Neural cell (in vitro differentiated cells): ENCODE measurements at regions not wholly inside any gene's neighbourhood (a gene's known extent, or its start where the extent isn't known, plus 50 kb on each side); places are given as distances from the start of the nearest gene placed in this dataset.

Source experiments
- H2AFZ ChIP-seq: fragments of 200-600, 300-800 bp; sonication (generic), shearing (Covaris generic); 2 replicates; pipeline ENCODE4 v1.6.0; 2014; ENCODE audit warnings: low read depth, mild to moderate bottlenecking, antibody characterized with exemption, low read length, moderate library complexity
- H3F3A ChIP-seq: fragments of 200-600 bp; shearing (Covaris generic); 2 replicates; pipeline ENCODE4 v1.6.1; 2016; ENCODE audit warnings: mild to moderate bottlenecking, moderate library complexity, mixed read lengths, antibody characterized with exemption, low read length; ENCODE audit not compliant: insufficient read depth, poor library complexity, severe bottlenecking
- H3K27ac ChIP-seq: fragments of 200-600, 300-800 bp; sonication (generic), shearing (Covaris generic); 2 replicates; pipeline ENCODE4 v1.5.1; 2014; ENCODE audit warnings: mild to moderate bottlenecking, low read length, moderate library complexity
- H3K27me3 ChIP-seq: fragments of 300-800, 200-600 bp; sonication (generic), shearing (Covaris generic); 2 replicates; pipeline ENCODE4 v1.6.0; 2014; ENCODE audit warnings: mild to moderate bottlenecking, low read depth, low read length, moderate library complexity; ENCODE audit not compliant: insufficient read depth
- H3K36me3 ChIP-seq: fragments of 300-800, 200-600 bp; sonication (generic), shearing (Covaris generic); 2 replicates; pipeline ENCODE4 v1.5.1; 2014; ENCODE audit warnings: mild to moderate bottlenecking, antibody characterized with exemption, low read length, moderate library complexity; ENCODE audit not compliant: insufficient read depth
- H3K4me2 ChIP-seq: fragments of 300-800, 200-600 bp; sonication (generic), shearing (Covaris generic); 2 replicates; pipeline ENCODE4 v1.6.0; 2014; ENCODE audit warnings: mild to moderate bottlenecking, low read length
- H3K4me3 ChIP-seq: fragments of 300-800, 200-600 bp; sonication (generic), shearing (Covaris generic); 2 replicates; pipeline ENCODE4 v1.5.1; 2014; ENCODE audit warnings: mild to moderate bottlenecking, low read length, moderate library complexity
- H3K79me2 ChIP-seq: fragments of 200-600 bp; shearing (Covaris generic); replicated peaks from 2 replicates; pipeline ENCODE4 v1.6.0; 2014; ENCODE audit warnings: mild to moderate bottlenecking, low read length, moderate library complexity; ENCODE audit not compliant: insufficient read depth
- H3K9ac ChIP-seq: fragments of 300-800, 200-600 bp; sonication (generic), shearing (Covaris generic); 2 replicates; pipeline ENCODE4 v1.6.1; 2016; ENCODE audit warnings: mild to moderate bottlenecking, low read length, mixed read lengths
- H3K9me2 ChIP-seq: fragments of 200-600 bp; shearing (Covaris generic); 2 replicates; pipeline ENCODE4 v1.6.1; 2016; ENCODE audit warnings: mild to moderate bottlenecking, low read length, mixed read lengths; ENCODE audit not compliant: insufficient read depth
- H3K9me3 ChIP-seq: fragments of 200-600, 300-800 bp; sonication (generic), shearing (Covaris generic); 2 replicates; pipeline ENCODE4 v1.6.1; 2016; ENCODE audit warnings: mild to moderate bottlenecking, mixed run types, low read length, moderate library complexity, mixed read lengths
- H4K20me1 ChIP-seq: fragments of 200-600 bp; shearing (Covaris generic); 2 replicates; pipeline ENCODE4 v1.6.1; 2016; ENCODE audit warnings: mild to moderate bottlenecking, mixed run types; ENCODE audit not compliant: insufficient read depth
- CTCF ChIP-seq: fragments of 450-650 bp; IDR thresholded peaks from 2 replicates; pipeline ENCODE4 v1.5.1; 2014; ENCODE audit warnings: antibody characterized with exemption, mild to moderate bottlenecking, moderate library complexity; ENCODE audit not compliant: poor library complexity, severe bottlenecking
- EP300 ChIP-seq: fragments of 450-650 bp; conservative IDR thresholded peaks from 2 replicates; pipeline ENCODE4 v1.6.1; 2014; ENCODE audit warnings: antibody characterized with exemption, mild to moderate bottlenecking, moderate library complexity; ENCODE audit not compliant: poor library complexity, severe bottlenecking
- EZH2 ChIP-seq: fragments of 200-600, 300-800 bp; shearing (Covaris generic), sonication (generic); IDR thresholded peaks from 2 replicates; pipeline ENCODE4 v1.6.1; 2014; ENCODE audit warnings: antibody characterized with exemption, low read length, borderline replicate concordance, mild to moderate bottlenecking; ENCODE audit not compliant: insufficient read depth, poor library complexity, severe bottlenecking
- MXI1 ChIP-seq: fragments of 450-650 bp; conservative IDR thresholded peaks from 2 replicates; pipeline ENCODE4 v1.6.1; 2014; ENCODE audit warnings: antibody characterized with exemption, mild to moderate bottlenecking; ENCODE audit not compliant: poor library complexity, severe bottlenecking
- POLR2AphosphoS5 ChIP-seq: IDR thresholded peaks from 2 replicates; pipeline ENCODE4 v1.6.1; 2012
- RAD21 ChIP-seq: fragments of 450-650 bp; conservative IDR thresholded peaks from 2 replicates; pipeline ENCODE4 v1.6.1; 2014; ENCODE audit warnings: antibody characterized with exemption, mild to moderate bottlenecking, moderate library complexity
- REST ChIP-seq: IDR thresholded peaks from 2 replicates; pipeline ENCODE4 v1.6.1; 2012; ENCODE audit warnings: borderline replicate concordance
- SMC3 ChIP-seq: fragments of 450-650 bp; conservative IDR thresholded peaks from 2 replicates; pipeline ENCODE4 v1.6.1; 2014; ENCODE audit warnings: antibody characterized with exemption, mild to moderate bottlenecking, moderate library complexity; ENCODE audit not compliant: poor library complexity
- TAF1 ChIP-seq: IDR thresholded peaks from 2 replicates; pipeline ENCODE4 v1.6.1; 2012; ENCODE audit warnings: low read depth

- H3K4me2 ChIP-seq = no peak overlapping the region
- H3K36me3 ChIP-seq = no peaks in the 10 kb centered on the region
- no peaks in the 10 kb centered on the region for H3K79me2 ChIP-seq
Observed at GRCh38 chr7:109109558-109109957, 539.9 kb downstream of the DNAJB9 start.

GRCh38 chr7:109111086-109111485 lies 541.4 kb downstream of the DNAJB9 start:
- H3K9me3 ChIP-seq = no peaks in the 10 kb centered on the region
- H3K36me3 ChIP-seq = no peaks in the 10 kb centered on the region
- H3K27ac ChIP-seq = no peak overlapping the region
- H3K79me2 ChIP-seq = no peaks in the 10 kb centered on the region
- H3K9ac ChIP-seq = no peak overlapping the region
- no peaks in the 10 kb centered on the region for H3K9me2 ChIP-seq
- H4K20me1 ChIP-seq = no peaks in the 10 kb centered on the region
- H3K4me3 ChIP-seq = no peak overlapping the region
- H2AFZ ChIP-seq = no peak overlapping the region
- no peaks in the 10 kb centered on the region for H3F3A ChIP-seq
- no peaks in the 10 kb centered on the region for H3K27me3 ChIP-seq
- H3K4me2 ChIP-seq = no peak overlapping the region
- TF ChIP-seq REST (no peak), POLR2AphosphoS5 (no peak), TAF1 (no peak), CTCF (no peak), SMC3 (no peak), EP300 (no peak), EZH2 (no peak)

More at GRCh38 chr7:109109558-109109957, 539.9 kb downstream of the DNAJB9 start:
- no peaks in the 10 kb centered on the region for H4K20me1 ChIP-seq
- no peaks in the 10 kb centered on the region for H3K9me3 ChIP-seq
- H2AFZ ChIP-seq = no peak overlapping the region
- H3K27ac ChIP-seq = no peak overlapping the region
- H3K9me2 ChIP-seq = no peaks in the 10 kb centered on the region
- TF ChIP-seq RAD21 (no peak), EP300 (no peak), EZH2 (no peak), REST (no peak), MXI1 (no peak), TAF1 (no peak), POLR2AphosphoS5 (no peak), SMC3 (no peak), CTCF (no peak)
- no peaks in the 10 kb centered on the region for H3K27me3 ChIP-seq
- H3F3A ChIP-seq = no peaks in the 10 kb centered on the region
- H3K9ac ChIP-seq = no peak overlapping the region
- no peak overlapping the region for H3K4me3 ChIP-seq
